GM11168 (cell line): ENCODE measurements at regions not wholly inside any gene's neighbourhood (a gene's known extent, or its start where the extent isn't known, plus 50 kb on each side); places are given as distances from the start of the nearest gene placed in this dataset.

Experiments used
- in situ Hi-C: fragments of 300-500 bp; cut with MboI; formaldehyde crosslinking; loops from one replicate; pipeline ENCODE4 v1.12.0; 2022; ENCODE audit warnings: low sequenced_read_pairs; ENCODE audit not compliant: unreplicated experiment

- in situ Hi-C loops: no loop called here
These were observed 643.3 kb upstream of the ARRDC4 start for GRCh38 chr15:97317163-97317562.

- in situ Hi-C loops: no loop called here
These were observed 641.2 kb upstream of the ARRDC4 start for GRCh38 chr15:97319291-97319690.

GRCh38 chr15:97346221-97346620 lies 614.3 kb upstream of the ARRDC4 start:
- in situ Hi-C loops: no loop called here

GRCh38 chr15:97350813-97351212 lies 609.7 kb upstream of the ARRDC4 start:
- in situ Hi-C loops: no loop called here

GRCh38 chr15:97383516-97383915 lies 577.0 kb upstream of the ARRDC4 start:
- in situ Hi-C loops: no loop called here

GRCh38 chr15:97386940-97387339 lies 573.6 kb upstream of the ARRDC4 start:
- in situ Hi-C loops: no loop called here

GRCh38 chr15:97401195-97401594 lies 559.3 kb upstream of the ARRDC4 start:
- in situ Hi-C loops: no loop called here

- in situ Hi-C loops: no loop called here
These were observed 558.5 kb upstream of the ARRDC4 start for GRCh38 chr15:97401970-97402369.

- in situ Hi-C loops: no loop called here
These were observed 553.7 kb upstream of the ARRDC4 start for GRCh38 chr15:97406841-97407240.

GRCh38 chr15:97410897-97411575 lies 549.5 kb upstream of the ARRDC4 start:
- in situ Hi-C loops: no loop called here

- in situ Hi-C loops: no loop called here
These were observed 540.4 kb upstream of the ARRDC4 start for GRCh38 chr15:97420130-97420529.

- in situ Hi-C loops: no loop called here
These were observed 534.9 kb upstream of the ARRDC4 start for GRCh38 chr15:97425596-97425995.

- in situ Hi-C loops: no loop called here
These were observed 517.4 kb upstream of the ARRDC4 start for GRCh38 chr15:97443101-97443500.

- in situ Hi-C loops: no loop called here
These were observed 514.4 kb upstream of the ARRDC4 start for GRCh38 chr15:97446138-97446537.

GRCh38 chr15:97456521-97457202 lies 503.8 kb upstream of the ARRDC4 start:
- in situ Hi-C loops: no loop called here

GRCh38 chr15:97457203-97457847 lies 503.2 kb upstream of the ARRDC4 start:
- in situ Hi-C loops: no loop called here

GRCh38 chr15:97459771-97460170 lies 500.7 kb upstream of the ARRDC4 start:
- in situ Hi-C loops: no loop called here

GRCh38 chr15:97461226-97461625 lies 499.3 kb upstream of the ARRDC4 start:
- in situ Hi-C loops: no loop called here

- in situ Hi-C loops: no loop called here
These were observed 496.8 kb upstream of the ARRDC4 start for GRCh38 chr15:97463696-97464095.

GRCh38 chr15:97470417-97470816 lies 490.1 kb upstream of the ARRDC4 start:
- in situ Hi-C loops: no loop called here

- in situ Hi-C loops: no loop called here
These were observed 486.9 kb upstream of the ARRDC4 start for GRCh38 chr15:97473627-97474026.

GRCh38 chr15:97479957-97480356 lies 480.5 kb upstream of the ARRDC4 start:
- in situ Hi-C loops: no loop called here
